GM19025 (cell line): ENCODE measurements at regions not wholly inside any gene's neighbourhood (a gene's known extent, or its start where the extent isn't known, plus 50 kb on each side); places are given as distances from the start of the nearest gene placed in this dataset.

ENCODE experiments used
- ATAC-seq: cut with Tn5 transposase; IDR thresholded peaks from one replicate; pipeline ENCODE4 v1.9.1; 2021; ENCODE audit warnings: mild to moderate bottlenecking, low read depth, moderate library complexity; ENCODE audit not compliant: unreplicated experiment

GRCh38 chr13:99721606-99722337, 220.5 kb downstream of the TM9SF2 start:
- no peak for ATAC-seq

GRCh38 chr13:99717959-99718674, 216.8 kb downstream of the TM9SF2 start:
- no peak for ATAC-seq

DNA sequence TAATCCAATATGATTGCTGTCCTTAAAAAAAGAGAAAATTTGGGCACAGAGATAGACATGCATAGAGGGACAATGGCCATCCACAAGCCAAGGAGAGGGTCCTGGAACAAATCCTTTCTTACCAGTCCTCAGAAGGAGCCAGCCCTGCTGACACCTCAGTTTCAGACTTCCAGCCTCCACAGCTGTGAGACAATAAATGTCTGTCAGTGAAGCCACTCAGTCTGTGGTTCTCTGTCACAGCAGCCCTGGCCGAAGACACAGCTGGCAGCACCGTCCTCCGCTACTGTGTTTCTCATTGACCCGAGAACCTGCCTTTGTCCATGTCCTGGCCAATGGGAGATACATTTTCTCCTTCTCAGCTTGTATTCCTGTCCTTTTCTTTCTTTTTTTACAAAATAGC, 207.9 kb downstream of the TM9SF2 start:
- no peak for ATAC-seq

DNA sequence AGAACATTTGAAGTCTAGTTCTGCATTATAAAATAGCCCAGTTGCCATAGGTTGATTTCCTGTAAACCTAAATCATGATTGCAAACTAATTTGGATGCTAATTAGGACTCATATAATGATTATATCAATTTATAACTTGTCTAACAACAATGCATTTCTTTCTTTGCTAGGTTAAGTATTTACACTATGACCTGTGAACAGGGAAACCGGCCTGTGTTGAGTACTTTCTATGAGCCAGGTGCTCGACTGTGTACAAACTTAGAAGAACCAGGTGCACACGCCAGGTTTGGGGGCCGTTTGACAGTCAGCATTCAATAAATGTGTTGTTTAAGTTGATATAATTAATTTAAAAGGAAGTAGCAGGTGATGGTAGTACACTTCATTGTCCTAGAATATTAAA, 203.1 kb downstream of the TM9SF2 start:
- no peak for ATAC-seq

GRCh38 chr13:99703908-99704307, 202.6 kb downstream of the TM9SF2 start:
- no peak for ATAC-seq

GRCh38 chr13:99702687-99703319, 201.5 kb downstream of the TM9SF2 start:
- ATAC-seq: no peak

DNA sequence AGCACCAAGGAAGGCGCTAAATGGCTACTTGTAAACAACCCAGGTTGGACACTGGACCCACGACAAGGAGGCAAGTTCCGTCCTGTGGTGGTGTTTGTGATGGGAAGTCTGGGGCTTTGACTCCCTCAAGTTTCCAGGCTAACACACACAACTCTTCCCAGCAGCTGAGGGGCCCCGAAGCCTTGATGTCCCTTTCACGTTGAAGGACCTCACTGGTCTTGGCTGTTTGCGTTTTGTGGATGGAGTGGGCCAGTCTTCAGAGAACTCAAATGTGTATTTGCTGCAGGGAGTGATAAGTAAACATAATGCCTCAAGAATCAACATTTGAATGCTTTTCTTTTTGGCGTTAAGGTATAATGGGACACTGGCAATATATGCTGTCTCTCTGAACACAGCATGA, 199.2 kb downstream of the TM9SF2 start:
- ATAC-seq: no peak

DNA sequence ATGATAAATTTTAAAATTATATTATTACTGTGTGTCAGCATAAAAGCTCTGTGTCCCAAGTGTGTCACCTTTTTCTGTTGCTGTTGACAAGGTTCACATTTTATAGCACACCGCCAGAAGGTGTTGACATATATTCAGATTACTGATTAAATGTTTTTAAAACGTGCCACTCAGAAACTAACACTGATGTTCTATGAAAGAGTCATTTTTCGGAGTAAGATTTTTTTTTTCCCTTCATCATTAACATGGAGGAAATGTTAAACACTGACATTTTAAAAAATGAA, 197.5 kb downstream of the TM9SF2 start:
- ATAC-seq: no peak

- no peak for ATAC-seq
Measured at GRCh38 chr13:99698010-99698815, 196.9 kb downstream of the TM9SF2 start.

- ATAC-seq: no peak
Measured at GRCh38 chr13:99695857-99696256, 194.6 kb downstream of the TM9SF2 start.

DNA sequence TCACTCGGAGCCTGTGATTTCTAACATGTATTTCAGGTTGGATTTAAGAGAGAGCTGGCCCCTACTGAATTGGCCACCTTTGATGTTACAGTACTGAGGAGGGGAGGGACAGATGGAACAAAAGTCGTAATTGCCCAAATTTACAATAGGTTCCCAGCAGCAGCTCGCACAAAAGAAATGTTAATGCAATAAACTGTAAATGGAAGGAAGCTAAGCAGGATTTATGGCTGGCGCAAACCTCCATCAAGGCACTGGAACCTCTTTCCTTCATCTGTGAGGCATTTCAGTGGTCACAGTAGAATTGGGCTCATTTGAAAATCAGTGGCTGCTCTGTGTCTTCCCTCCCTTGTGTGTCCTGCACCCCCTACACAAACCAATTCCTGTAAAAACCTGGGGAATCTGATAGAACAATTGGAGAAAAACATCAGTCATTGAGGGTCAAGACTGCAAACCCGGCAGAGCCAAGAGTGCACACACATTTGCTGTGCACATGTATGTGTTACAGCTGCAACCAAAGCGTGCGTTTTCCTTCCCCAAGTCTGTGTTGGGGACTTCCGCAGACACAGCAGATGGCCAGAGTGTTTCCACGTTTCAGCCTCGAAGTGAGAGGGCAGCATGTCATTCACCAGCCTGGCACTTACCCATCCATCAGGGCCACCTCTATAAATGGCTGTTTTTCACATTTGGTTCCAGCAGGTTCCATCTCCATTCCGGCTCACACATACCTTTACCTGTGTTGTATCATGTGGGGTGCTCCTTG, 192.8 kb downstream of the TM9SF2 start:
- no peak for ATAC-seq

DNA sequence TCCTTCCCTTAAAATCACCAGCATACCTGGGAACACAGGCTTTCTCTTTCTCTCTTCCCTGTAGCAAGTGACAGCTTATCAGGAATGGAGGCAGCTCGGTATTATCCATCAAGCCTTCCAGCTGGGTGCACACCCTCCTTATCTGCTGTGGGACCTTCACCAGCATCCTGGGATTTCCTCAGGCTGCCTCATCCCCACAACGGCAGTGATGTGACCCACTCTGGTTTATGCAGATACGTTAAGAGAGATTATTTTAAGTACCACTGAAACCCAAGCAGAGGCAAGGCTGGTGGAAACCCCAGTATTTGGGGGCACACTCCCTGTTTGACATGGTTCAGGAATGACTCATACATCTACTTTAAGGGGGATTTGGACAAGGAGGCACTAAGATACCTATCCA, 192.1 kb downstream of the TM9SF2 start:
- no peak for ATAC-seq

DNA sequence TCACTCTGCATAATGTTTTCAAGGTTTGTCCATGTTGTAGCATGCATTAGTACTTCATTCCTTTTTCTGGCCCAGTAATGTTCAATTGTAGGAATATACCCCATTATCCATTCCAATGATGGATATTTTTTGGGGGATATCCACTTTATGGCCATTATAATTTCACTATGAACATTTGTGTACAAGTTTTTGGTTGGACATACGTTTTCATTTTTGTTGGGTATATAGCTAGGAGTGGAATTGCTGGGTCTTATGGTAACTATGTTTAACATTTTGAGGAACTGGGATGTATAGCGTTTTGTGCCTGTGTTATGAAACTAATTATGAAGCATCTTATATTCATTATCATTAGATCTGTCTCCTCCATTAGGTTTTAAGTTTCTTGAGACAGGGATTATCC, 191.6 kb downstream of the TM9SF2 start:
- ATAC-seq: no peak

DNA sequence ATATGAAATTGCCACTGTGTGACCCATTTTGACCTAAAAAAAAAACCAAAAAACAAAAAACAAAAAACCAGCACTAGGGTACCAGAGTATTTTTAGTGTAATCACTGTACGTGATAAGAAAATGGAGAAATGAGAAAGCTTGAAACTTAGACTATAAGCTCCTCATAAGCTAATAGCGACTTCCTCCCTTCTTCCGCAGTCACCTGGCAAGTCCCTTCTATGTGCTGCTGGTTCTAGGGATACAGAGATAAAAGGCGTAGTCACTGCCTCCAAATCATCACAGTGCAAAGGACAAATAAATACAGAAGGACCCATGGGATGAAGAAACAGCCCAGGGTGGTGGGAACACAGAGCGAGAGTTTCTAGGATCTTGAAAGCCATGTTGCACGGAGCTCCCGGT, 190.3 kb downstream of the TM9SF2 start:
- no peak for ATAC-seq

DNA sequence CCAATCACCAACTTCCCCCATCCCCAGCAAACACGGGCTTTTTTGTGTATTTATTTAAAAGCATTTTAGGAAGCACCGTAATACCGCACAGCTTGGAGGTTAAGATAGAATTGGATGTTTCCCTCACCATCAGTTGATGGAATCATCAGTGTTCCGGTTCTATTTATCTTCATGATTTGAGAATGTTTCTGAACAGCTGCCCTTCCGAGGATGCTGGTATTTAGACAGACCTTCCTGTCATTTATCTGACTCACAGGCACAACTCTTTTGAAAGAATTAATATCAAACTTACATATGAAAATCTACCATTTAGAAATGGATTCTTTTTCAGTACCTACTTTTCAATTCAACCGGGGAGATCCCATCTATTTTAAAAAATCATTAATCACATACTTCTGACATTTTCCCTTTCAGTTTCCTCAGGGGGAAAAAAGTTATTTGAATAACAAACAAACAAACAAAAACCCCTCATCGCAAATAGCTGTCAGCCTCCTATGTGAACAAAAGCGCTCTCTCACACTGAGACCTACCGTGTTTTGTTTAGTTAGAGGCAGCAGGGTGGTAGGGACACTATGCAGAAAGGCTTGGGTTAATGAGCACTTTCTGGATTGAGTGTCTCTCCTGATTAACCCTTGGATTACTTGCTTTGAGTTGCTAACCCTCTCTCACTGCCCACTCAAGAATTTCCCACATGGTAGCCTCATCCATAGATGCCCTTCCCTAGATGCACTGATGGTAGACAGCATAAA, 189.3 kb downstream of the TM9SF2 start:
- ATAC-seq: no peak

- no peak for ATAC-seq
Measured at GRCh38 chr13:99689955-99690354, 188.7 kb downstream of the TM9SF2 start.

DNA sequence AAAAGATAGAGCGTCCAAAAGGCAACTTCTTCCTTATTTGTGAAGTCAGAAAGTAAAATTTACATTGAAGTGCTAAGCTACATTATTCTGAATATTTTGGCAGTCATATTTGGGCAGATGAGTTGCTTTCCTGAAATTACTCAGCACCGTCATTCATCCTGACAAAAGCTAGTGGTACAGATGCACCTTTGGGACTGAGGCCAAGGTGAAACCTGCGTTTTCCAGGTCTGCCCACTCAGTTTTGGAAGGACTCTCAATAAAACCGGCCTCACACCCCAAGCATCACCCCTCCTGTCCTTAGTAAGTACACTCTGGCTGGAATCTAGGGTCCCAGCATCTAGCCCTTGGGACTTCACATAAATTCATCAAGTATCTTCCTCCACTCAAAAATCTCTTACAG, 187.5 kb downstream of the TM9SF2 start:
- no peak for ATAC-seq

- no peak for ATAC-seq
Measured at GRCh38 chr13:99687723-99688397, 186.6 kb downstream of the TM9SF2 start.

GRCh38 chr13:99686944-99687411, 185.7 kb downstream of the TM9SF2 start:
- no peak for ATAC-seq
